Body of pancreas (tissue), 4 donors: ENCODE measurements at regions not wholly inside any gene's neighbourhood (a gene's known extent, or its start where the extent isn't known, plus 50 kb on each side); places are given as distances from the start of the nearest gene placed in this dataset.

ENCODE experiments used
- ATAC-seq: fragments of 150-250 bp; one replicate; pipeline ENCODE4 v1.9.1; 2016
- DNase-seq, 4 donors: peaks; one replicate each; pipeline ENCODE4 v3.0.0-alpha.2; 2019
- H3K27ac ChIP-seq, 4 donors: fragments of 200-600 bp; sonication (generic); 1 replicate in 3 of 4; 2 replicates in 1 of 4; pipeline versions ENCODE4 v1.5.1 to v1.6.1; 2016 to 2019; ENCODE audit warnings: mild to moderate bottlenecking in 1 of 4, mixed read lengths in 1 of 4, moderate library complexity in 1 of 4
- H3K27me3 ChIP-seq, 2 donors: fragments of 200-600 bp; sonication (generic); one replicate each; pipeline ENCODE4 v1.6.0; 2016; ENCODE audit warnings: mild to moderate bottlenecking in 1 of 2
- H3K36me3 ChIP-seq, 2 donors: fragments of 200-600 bp; sonication (generic); replicated peaks in 1 of 2; 2 replicates each; pipeline ENCODE4 v1.5.1; 2016; ENCODE audit warnings: low read depth in 2 of 2; ENCODE audit not compliant: insufficient read depth in 1 of 2
- H3K4me1 ChIP-seq: fragments of 200-600 bp; sonication (generic); one replicate; pipeline ENCODE4 v1.6.0; 2016
- H3K4me3 ChIP-seq, 2 donors: fragments of 200-600 bp; sonication (generic); 1 replicate in 1 of 2; 2 replicates in 1 of 2; pipeline ENCODE4 v1.5.1; 2016 to 2019
- H3K9me3 ChIP-seq, 3 donors: fragments of 200-600 bp; sonication (generic); 1 replicate in 2 of 3; 2 replicates in 1 of 3; pipeline ENCODE4 v1.5.1; 2016
- POLR2A ChIP-seq, 3 donors: fragments of 450-650 bp; IDR thresholded peaks; one replicate each; pipeline ENCODE4 v1.6.1; 2016; ENCODE audit warnings: antibody characterized with exemption in 3 of 3, mild to moderate bottlenecking in 2 of 3
- WGBS, 2 donors: methylation state at CpG; one replicate each; pipeline ENCODE4 v1.1.5; 2017; 5-methylcytosine and 5-hydroxymethylcytosine counted together
- intact Hi-C: fragments of 100-400 bp; cut with DNase I; formaldehyde crosslinking; loops from one replicate; pipeline ENCODE4 v1.15.1; 2023
- TF ChIP-seq, protein P1 (sequence below), 7 experiments: fragments of 450-650 bp in 4 of 7; fragments of 200-600 bp in 3 of 7; sonication (generic) in 3 of 7; IDR thresholded peaks; one replicate each; pipeline ENCODE4 v1.5.1; 2016 to 2019; ENCODE audit warnings: antibody characterized with exemption in 7 of 7

DNA sequence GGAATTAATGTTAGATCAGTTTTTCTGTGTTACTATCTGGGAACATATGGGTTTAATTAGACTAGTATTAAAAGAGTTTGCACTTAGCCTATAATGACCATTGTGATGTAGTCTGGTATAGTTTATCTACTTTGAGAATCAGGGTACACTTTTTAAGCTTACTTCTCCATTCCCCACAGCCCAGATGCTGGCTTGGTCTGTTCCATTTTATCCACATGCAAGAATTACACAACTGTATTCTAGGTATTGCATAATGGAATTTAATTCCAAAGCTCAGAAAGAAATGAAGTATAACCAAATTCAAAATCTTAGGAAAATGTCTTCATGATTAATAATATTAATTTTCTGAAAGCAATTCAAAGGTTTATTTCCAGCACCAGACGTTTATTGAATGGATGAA lies 122.2 kb upstream of the PDGFD start:
- DNase-seq (no peak), ATAC-seq (no peak)
- TF ChIP-seq, protein P1, sequence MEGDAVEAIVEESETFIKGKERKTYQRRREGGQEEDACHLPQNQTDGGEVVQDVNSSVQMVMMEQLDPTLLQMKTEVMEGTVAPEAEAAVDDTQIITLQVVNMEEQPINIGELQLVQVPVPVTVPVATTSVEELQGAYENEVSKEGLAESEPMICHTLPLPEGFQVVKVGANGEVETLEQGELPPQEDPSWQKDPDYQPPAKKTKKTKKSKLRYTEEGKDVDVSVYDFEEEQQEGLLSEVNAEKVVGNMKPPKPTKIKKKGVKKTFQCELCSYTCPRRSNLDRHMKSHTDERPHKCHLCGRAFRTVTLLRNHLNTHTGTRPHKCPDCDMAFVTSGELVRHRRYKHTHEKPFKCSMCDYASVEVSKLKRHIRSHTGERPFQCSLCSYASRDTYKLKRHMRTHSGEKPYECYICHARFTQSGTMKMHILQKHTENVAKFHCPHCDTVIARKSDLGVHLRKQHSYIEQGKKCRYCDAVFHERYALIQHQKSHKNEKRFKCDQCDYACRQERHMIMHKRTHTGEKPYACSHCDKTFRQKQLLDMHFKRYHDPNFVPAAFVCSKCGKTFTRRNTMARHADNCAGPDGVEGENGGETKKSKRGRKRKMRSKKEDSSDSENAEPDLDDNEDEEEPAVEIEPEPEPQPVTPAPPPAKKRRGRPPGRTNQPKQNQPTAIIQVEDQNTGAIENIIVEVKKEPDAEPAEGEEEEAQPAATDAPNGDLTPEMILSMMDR (IDR thresholded peaks at IDR 0.05) = no peak
- no peak for TF ChIP-seq POLR2A (IDR thresholded peaks at IDR 0.05)
- no peaks in the 10 kb centered on the region for H3K4me1 ChIP-seq
- no peaks in the 10 kb centered on the region for H3K27me3 ChIP-seq
- H3K27ac ChIP-seq = no peak overlapping the region
- H3K9me3 ChIP-seq = no peaks in the 10 kb centered on the region
- WGBS, 2 donors = 31 to 53% methylated on average over 1 of the region's 1 CpG
- no peak overlapping the region for H3K4me3 ChIP-seq
- no peaks in the 10 kb centered on the region for H3K36me3 ChIP-seq
- intact Hi-C loops = no loop called here

DNA sequence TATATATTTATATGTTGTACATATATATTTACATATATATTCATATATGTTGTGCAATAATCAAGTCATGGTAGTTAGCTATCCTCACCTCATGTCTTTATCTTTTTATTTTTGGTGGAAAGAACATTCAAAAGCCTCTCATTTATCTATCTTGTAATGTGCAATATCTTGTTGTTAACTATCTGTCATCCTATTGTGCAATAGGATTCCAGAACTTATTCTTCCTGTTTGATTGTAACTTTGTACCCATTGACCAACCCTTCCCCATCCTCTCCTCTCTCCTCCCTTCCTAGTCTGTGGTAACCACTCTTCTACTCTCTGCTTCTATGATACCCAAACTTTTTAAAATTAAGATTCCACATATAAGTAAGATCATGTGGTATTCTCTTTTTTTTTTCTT lies 115.6 kb upstream of the PDGFD start:
- ATAC-seq (no peak), DNase-seq (no peak)
- Histone ChIP-seq H3K27me3 (no peaks in the 10 kb centered on the region), H3K9me3 (no peaks in the 10 kb centered on the region), H3K36me3 (no peaks in the 10 kb centered on the region), H3K27ac (no peak overlapping the region), H3K4me1 (no peaks in the 10 kb centered on the region), H3K4me3 (no peak overlapping the region)
- intact Hi-C loops = no loop called here
- no peak for TF ChIP-seq POLR2A (IDR thresholded peaks at IDR 0.05)
- TF ChIP-seq, protein P1 (IDR thresholded peaks at IDR 0.05) = no peak

DNA sequence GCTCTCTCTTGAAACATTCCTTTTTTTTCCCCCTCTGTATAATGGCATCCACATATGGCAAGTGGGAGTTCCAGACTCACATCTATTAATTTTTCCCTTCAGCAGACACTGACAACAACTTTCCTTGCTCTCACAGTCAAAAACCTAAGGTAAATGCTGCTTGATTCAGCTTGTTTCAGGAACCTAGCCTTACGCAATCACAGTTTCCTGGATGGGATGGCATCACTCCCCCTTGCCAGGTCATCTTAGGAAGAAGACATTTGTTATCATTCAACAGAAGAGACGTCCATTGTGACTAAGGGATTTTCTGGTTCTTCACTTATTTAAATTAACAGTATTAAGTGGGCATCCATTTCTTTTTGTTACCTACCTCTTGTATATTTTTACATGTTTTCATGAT lies 112.0 kb upstream of the PDGFD start:
- Histone ChIP-seq H3K27ac (no peak overlapping the region), H3K4me1 (no peaks in the 10 kb centered on the region), H3K4me3 (no peak overlapping the region), H3K9me3 (no peaks in the 10 kb centered on the region), H3K36me3 (no peaks in the 10 kb centered on the region), H3K27me3 (no peaks in the 10 kb centered on the region)
- intact Hi-C loops = no loop called here
- no peak for DNase-seq
- ATAC-seq = no peak
- 55 to 59% methylated on average over 2 of the region's 2 CpGs for WGBS, 2 donors
- no peak for TF ChIP-seq POLR2A (IDR thresholded peaks at IDR 0.05)
- TF ChIP-seq, protein P1 (IDR thresholded peaks at IDR 0.05) = no peak

DNA sequence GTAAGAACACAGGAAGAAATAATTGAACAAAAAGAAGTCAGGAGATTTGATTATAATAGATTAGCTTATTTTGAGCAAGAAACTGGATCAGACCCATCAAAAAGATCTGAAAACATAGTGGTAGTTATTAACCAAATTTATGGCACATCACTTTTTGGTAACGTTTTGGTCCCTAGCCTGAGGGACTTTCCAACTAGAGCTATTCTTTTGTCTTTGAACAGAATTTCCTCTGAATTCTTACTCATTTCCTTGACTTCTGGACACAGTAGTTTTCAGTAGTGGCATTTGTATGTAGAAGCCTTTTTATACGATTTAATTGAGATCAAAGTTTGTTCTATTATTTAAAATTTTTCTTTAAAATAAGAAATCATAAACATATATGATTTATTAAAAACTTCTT lies 96.5 kb upstream of the PDGFD start:
- Histone ChIP-seq H3K36me3 (no peaks in the 10 kb centered on the region), H3K4me3 (no peak overlapping the region), H3K27ac (no peak overlapping the region), H3K4me1 (no peaks in the 10 kb centered on the region), H3K27me3 (no peaks in the 10 kb centered on the region), H3K9me3 (no peaks in the 10 kb centered on the region)
- no peak for TF ChIP-seq POLR2A (IDR thresholded peaks at IDR 0.05)
- TF ChIP-seq, protein P1 (IDR thresholded peaks at IDR 0.05) = no peak
- ATAC-seq = no peak
- 72 to 80% methylated on average over 2 of the region's 2 CpGs for WGBS, 2 donors
- no peak for DNase-seq
- intact Hi-C loops = no loop called here

DNA sequence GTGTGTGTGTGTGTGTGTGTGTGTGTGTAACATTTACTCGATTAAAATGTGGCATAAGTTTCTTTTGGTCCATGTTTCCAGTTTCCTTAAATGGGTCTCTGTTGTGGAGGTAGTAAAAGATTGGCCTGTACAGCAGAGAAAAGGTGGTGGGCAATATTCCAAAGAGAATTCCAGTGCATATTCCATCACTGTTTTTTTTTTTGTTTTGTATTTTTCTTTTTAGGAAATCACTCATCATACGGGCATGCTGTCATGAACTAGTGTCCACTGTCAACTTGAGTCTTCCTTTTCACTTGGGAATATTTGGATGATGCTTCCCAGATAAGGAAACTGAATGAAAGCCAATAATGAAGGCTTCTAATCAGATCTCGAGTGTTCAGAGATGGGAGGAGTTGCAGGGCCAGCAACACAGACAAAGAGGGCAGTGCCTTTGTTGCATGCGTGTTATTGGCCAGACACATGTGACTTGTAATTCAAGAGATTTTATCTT lies 95.2 kb upstream of the PDGFD start:
- Histone ChIP-seq H3K27me3 (no peaks in the 10 kb centered on the region), H3K4me1 (no peaks in the 10 kb centered on the region), H3K9me3 (no peaks in the 10 kb centered on the region), H3K4me3 (no peak overlapping the region), H3K36me3 (no peaks in the 10 kb centered on the region), H3K27ac (no peak overlapping the region)
- DNase-seq (no peak), ATAC-seq (no peak)
- intact Hi-C loops = no loop called here
- WGBS, 2 donors = 63 to 70% methylated on average over 4 of the region's 4 CpGs
- no peak for TF ChIP-seq POLR2A (IDR thresholded peaks at IDR 0.05)
- TF ChIP-seq, protein P1 (IDR thresholded peaks at IDR 0.05) = no peak
